ENCODE measurements at regions not wholly inside any gene's neighbourhood (a gene's known extent, or its start where the extent isn't known, plus 50 kb on each side); places are given as distances from the start of the nearest gene placed in this dataset.
"Not testable (repeated sequence)": the region's sequence is repeated elsewhere in the genome, so short reads cannot be mapped to it uniquely, and the experiment has no call there.

GRCh38 chr1:120241868-120242267 is 65.5 kb upstream of the SEC22B start:
- not testable (repeated sequence) for TF ChIP-seq EP300 (IDR thresholded peaks at IDR 0.05; ENCODE audit: low read depth); POLR2A (IDR thresholded peaks at IDR 0.05)
